Trophoblast cell (in vitro differentiated cells and primary cell): ENCODE measurements at regions not wholly inside any gene's neighbourhood (a gene's known extent, or its start where the extent isn't known, plus 50 kb on each side); places are given as distances from the start of the nearest gene placed in this dataset.

Experiments
- DNase-seq, 2 donors: peaks; one replicate each; pipeline ENCODE4 v3.0.0-alpha.2; 2016
- H2AFZ ChIP-seq: 2 replicates; pipeline ENCODE4 v1.6.1; 2013; ENCODE audit warnings: low read length, moderate library complexity, mild to moderate bottlenecking; ENCODE audit not compliant: insufficient read depth, poor library complexity
- H2AK5ac ChIP-seq: 2 replicates; pipeline ENCODE4 v1.6.1; 2013; ENCODE audit warnings: mild to moderate bottlenecking, low read length
- H2BK120ac ChIP-seq: 2 replicates; pipeline ENCODE4 v1.6.1; 2013; ENCODE audit warnings: low read length, mild to moderate bottlenecking, moderate library complexity; ENCODE audit not compliant: insufficient read depth, poor library complexity
- H2BK12ac ChIP-seq: 2 replicates; pipeline ENCODE4 v1.6.1; 2013; ENCODE audit warnings: mild to moderate bottlenecking, low read length, moderate library complexity
- H2BK5ac ChIP-seq: 2 replicates; pipeline ENCODE4 v1.6.1; 2013; ENCODE audit warnings: low read length, low read depth, moderate library complexity, mild to moderate bottlenecking; ENCODE audit not compliant: poor library complexity
- H3K14ac ChIP-seq: 2 replicates; pipeline ENCODE4 v1.6.1; 2013; ENCODE audit warnings: mild to moderate bottlenecking, low read length
- H3K18ac ChIP-seq: 2 replicates; pipeline ENCODE4 v1.6.1; 2013; ENCODE audit warnings: mild to moderate bottlenecking, low read length
- H3K23ac ChIP-seq: 2 replicates; pipeline ENCODE4 v1.6.1; 2013; ENCODE audit warnings: low read length
- H3K27ac ChIP-seq: 2 replicates; pipeline ENCODE4 v1.5.1; 2013; ENCODE audit warnings: low read depth, mild to moderate bottlenecking, inconsistent platforms, low read length, moderate library complexity
- H3K27me3 ChIP-seq: 2 replicates; pipeline ENCODE4 v1.6.1; 2013; ENCODE audit warnings: inconsistent platforms, mild to moderate bottlenecking, low read length, moderate library complexity; ENCODE audit not compliant: insufficient read depth
- H3K36me3 ChIP-seq, 2 experiments: 1 replicate in 1 of 2; 2 replicates in 1 of 2; pipeline ENCODE4 v1.6.1; 2013; ENCODE audit warnings: low read length in 2 of 2, mild to moderate bottlenecking in 2 of 2, moderate library complexity in 1 of 2; ENCODE audit not compliant: insufficient read depth in 2 of 2, control insufficient read depth in 1 of 2
- H3K4ac ChIP-seq: 2 replicates; pipeline ENCODE4 v1.6.1; 2013; ENCODE audit warnings: low read depth, mild to moderate bottlenecking, low read length, moderate library complexity
- H3K4me1 ChIP-seq, 2 experiments: 1 replicate in 1 of 2; 2 replicates in 1 of 2; pipeline ENCODE4 v1.6.1; 2013; ENCODE audit warnings: low read length in 2 of 2, mild to moderate bottlenecking in 2 of 2, moderate library complexity in 1 of 2; ENCODE audit not compliant: insufficient read depth in 2 of 2, control insufficient read depth in 1 of 2
- H3K4me2 ChIP-seq: 2 replicates; pipeline ENCODE4 v1.6.1; 2013; ENCODE audit warnings: inconsistent platforms, mild to moderate bottlenecking, low read length, moderate library complexity
- H3K4me3 ChIP-seq: 2 replicates; pipeline ENCODE4 v1.5.1; 2013; ENCODE audit warnings: mild to moderate bottlenecking, low read depth, low read length, inconsistent platforms
- H3K79me1 ChIP-seq: one replicate; pipeline ENCODE4 v1.6.1; 2013; ENCODE audit warnings: low read length
- H3K79me2 ChIP-seq: 2 replicates; pipeline ENCODE4 v1.6.1; 2013; ENCODE audit warnings: low read length, mild to moderate bottlenecking; ENCODE audit not compliant: control insufficient read depth, insufficient read depth, poor library complexity
- H3K9ac ChIP-seq: 2 replicates; pipeline ENCODE4 v1.6.1; 2013; ENCODE audit warnings: mild to moderate bottlenecking, low read length
- H3K9me3 ChIP-seq: 2 replicates; pipeline ENCODE4 v1.6.1; 2013; ENCODE audit warnings: low read depth, mild to moderate bottlenecking, control low read depth, inconsistent platforms, low read length; ENCODE audit not compliant: insufficient read depth
- H4K12ac ChIP-seq: 2 replicates; pipeline ENCODE4 v1.6.1; 2013; ENCODE audit warnings: low read depth, mild to moderate bottlenecking, low read length, moderate library complexity
- H4K8ac ChIP-seq: 2 replicates; pipeline ENCODE4 v1.6.1; 2013; ENCODE audit warnings: low read depth, mild to moderate bottlenecking, low read length, moderate library complexity
- H4K91ac ChIP-seq: one replicate; pipeline ENCODE4 v1.6.1; 2013; ENCODE audit warnings: low read depth, mild to moderate bottlenecking, low read length, moderate library complexity
- WGBS: extraction: QIAGEN DNeasy Blood & Tissue Kit; methylation state at CpG from one replicate; pipeline ENCODE4 v1.1.7; 2013; ENCODE audit warnings: missing lambda C conversion rate; ENCODE audit not compliant: insufficient read length, insufficient coverage; ENCODE audit errors: extremely low coverage; 5-methylcytosine and 5-hydroxymethylcytosine counted together

DNA sequence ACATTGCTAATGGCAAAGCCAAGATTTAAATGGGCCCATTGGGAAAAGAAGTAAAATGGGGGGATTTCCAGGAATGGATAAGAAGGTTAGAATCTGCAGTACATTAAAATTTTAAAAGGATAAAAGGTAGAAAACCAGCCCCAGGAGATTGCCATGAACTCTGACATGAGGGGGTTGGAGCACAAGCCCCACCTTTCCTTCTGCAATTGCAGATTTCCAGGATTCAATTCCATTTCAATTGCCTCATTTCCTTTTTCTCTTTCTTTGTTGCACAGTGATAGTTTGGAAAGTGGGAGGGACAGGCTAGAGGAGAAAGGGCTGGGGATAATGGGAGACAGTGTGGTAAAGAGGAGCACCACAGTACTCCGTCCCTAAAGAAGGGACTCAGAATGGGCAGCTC lies 238.5 kb upstream of the RAB4A start:
- no peak overlapping the region for H3K9ac ChIP-seq
- DNase-seq, result no peak
- H2BK12ac ChIP-seq, result no peak overlapping the region
- no peak overlapping the region for H4K12ac ChIP-seq
- no CpG with 5 or more reads among the region's 1 CpG for WGBS
- H3K79me1 ChIP-seq, result no peaks in the 10 kb centered on the region
- no peak overlapping the region for H3K4ac ChIP-seq
- peaks cover 3 to 6% of the 10 kb centered on the region in 2 experiments for H3K4me1 ChIP-seq
- no peak overlapping the region for H3K4me2 ChIP-seq
- no peaks in the 10 kb centered on the region for H3K9me3 ChIP-seq
- H2AK5ac ChIP-seq, result no peak overlapping the region
- H2BK120ac ChIP-seq, result no peak overlapping the region
- no peaks in the 10 kb centered on the region for H3K36me3 ChIP-seq
- H3K27ac ChIP-seq, result no peak overlapping the region
- H2BK5ac ChIP-seq, result no peak overlapping the region
- no peak overlapping the region for H4K8ac ChIP-seq
- H3K18ac ChIP-seq, result no peak overlapping the region
- no peak overlapping the region for H3K4me3 ChIP-seq
- no peaks in the 10 kb centered on the region for H3K27me3 ChIP-seq
- H3K23ac ChIP-seq, result no peak overlapping the region
- H2AFZ ChIP-seq, result no peak overlapping the region
- H3K14ac ChIP-seq, result no peak overlapping the region
- H3K79me2 ChIP-seq, result no peaks in the 10 kb centered on the region
- H4K91ac ChIP-seq, result no peak overlapping the region

DNA sequence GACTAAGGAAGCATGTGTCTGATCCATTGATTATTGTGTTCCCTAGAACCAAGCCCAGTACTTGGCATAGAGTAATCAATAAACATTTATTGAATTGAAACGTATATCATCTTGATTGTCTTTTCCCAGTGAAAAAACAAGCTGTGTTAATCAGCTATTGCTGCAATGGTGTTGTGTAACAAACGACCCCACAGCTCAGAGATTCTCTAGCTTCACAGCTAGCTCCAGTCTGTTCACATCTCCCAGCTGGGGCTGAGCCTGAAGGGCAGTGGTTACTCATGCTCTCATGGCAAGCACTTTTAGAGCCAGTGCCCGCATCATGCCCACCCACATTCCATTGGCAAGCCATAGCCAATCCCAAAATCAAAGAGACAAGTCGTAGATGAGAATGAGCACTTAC lies 237.4 kb upstream of the RAB4A start:
- Histone ChIP-seq H3K4me3 (no peak overlapping the region), H3K9me3 (no peaks in the 10 kb centered on the region), H3K79me1 (peaks cover 4% of the 10 kb centered on the region), H4K91ac (no peak overlapping the region), H3K27ac (no peak overlapping the region), H3K9ac (no peak overlapping the region), H3K36me3 (no peaks in the 10 kb centered on the region), H3K4me2 (no peak overlapping the region), H4K8ac (no peak overlapping the region), H3K4me1 (peaks cover 2 to 4% of the 10 kb centered on the region in 2 experiments), H3K18ac (no peak overlapping the region), H3K27me3 (no peaks in the 10 kb centered on the region), H3K4ac (no peak overlapping the region), H3K23ac (no peak overlapping the region), H2BK5ac (no peak overlapping the region), H4K12ac (no peak overlapping the region), H2AFZ (no peak overlapping the region), H3K14ac (no peak overlapping the region), H3K79me2 (no peaks in the 10 kb centered on the region), H2AK5ac (no peak overlapping the region), H2BK12ac (no peak overlapping the region), H2BK120ac (no peak overlapping the region)
- no CpG with 5 or more reads among the region's 4 CpGs for WGBS
- DNase-seq, result no peak

DNA sequence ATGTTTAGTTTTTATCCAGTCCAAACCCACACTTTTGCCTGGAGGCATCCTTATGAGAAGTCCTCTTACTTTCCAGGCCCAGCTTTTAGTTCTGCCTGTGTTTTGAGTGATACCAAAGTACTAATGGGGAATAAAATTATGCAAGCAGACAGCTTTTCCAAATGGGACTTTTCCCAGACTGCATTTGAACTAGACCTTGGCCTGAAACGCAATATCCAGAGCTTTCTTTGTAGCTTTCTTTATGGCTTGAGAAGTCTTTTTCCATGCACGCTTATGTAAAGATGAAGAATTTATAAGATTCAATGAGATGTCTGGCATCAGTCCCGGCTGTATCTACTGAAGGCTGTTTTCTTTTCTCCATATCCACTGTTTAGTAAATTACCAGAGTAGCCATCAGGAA lies 236.6 kb upstream of the RAB4A start:
- Histone ChIP-seq H3K79me1 (peaks cover 4% of the 10 kb centered on the region), H3K27ac (no peak overlapping the region), H4K91ac (no peak overlapping the region), H3K9ac (no peak overlapping the region), H3K36me3 (no peaks in the 10 kb centered on the region), H3K4me1 (peaks cover 2 to 4% of the 10 kb centered on the region in 2 experiments), H3K9me3 (no peaks in the 10 kb centered on the region), H3K79me2 (no peaks in the 10 kb centered on the region), H3K4ac (no peak overlapping the region), H3K4me2 (no peak overlapping the region), H2BK5ac (no peak overlapping the region), H3K4me3 (no peak overlapping the region), H2BK12ac (no peak overlapping the region), H3K14ac (no peak overlapping the region), H2BK120ac (no peak overlapping the region), H4K12ac (no peak overlapping the region), H4K8ac (no peak overlapping the region), H3K23ac (no peak overlapping the region), H2AK5ac (no peak overlapping the region), H2AFZ (no peak overlapping the region), H3K18ac (no peak overlapping the region), H3K27me3 (no peaks in the 10 kb centered on the region)
- no peak for DNase-seq
- WGBS, result no CpG with 5 or more reads among the region's 3 CpGs

- Histone ChIP-seq H2AFZ (no peak overlapping the region), H2BK120ac (no peak overlapping the region), H3K14ac (no peak overlapping the region), H3K79me1 (peaks cover 4% of the 10 kb centered on the region), H3K27ac (no peak overlapping the region), H3K27me3 (no peaks in the 10 kb centered on the region), H3K18ac (no peak overlapping the region), H3K9me3 (no peaks in the 10 kb centered on the region), H3K4ac (no peak overlapping the region), H3K36me3 (no peaks in the 10 kb centered on the region), H4K91ac (no peak overlapping the region), H3K4me3 (no peak overlapping the region), H3K9ac (no peak overlapping the region), H3K4me1 (peaks cover 2 to 4% of the 10 kb centered on the region in 2 experiments), H3K23ac (no peak overlapping the region), H2AK5ac (no peak overlapping the region), H2BK12ac (no peak overlapping the region), H4K8ac (no peak overlapping the region), H4K12ac (no peak overlapping the region), H3K4me2 (no peak overlapping the region), H2BK5ac (no peak overlapping the region), H3K79me2 (no peaks in the 10 kb centered on the region)
- DNase-seq, result no peak
- no CpG with 5 or more reads among the region's 6 CpGs for WGBS
Measured at GRCh38 chr1:229035054-229035747, 235.7 kb upstream of the RAB4A start.
